Urinary bladder (tissue), 3 donors: ENCODE measurements at regions not wholly inside any gene's neighbourhood (a gene's known extent, or its start where the extent isn't known, plus 50 kb on each side); places are given as distances from the start of the nearest gene placed in this dataset.

Experiments used
- DNase-seq: peaks from one replicate; pipeline ENCODE4 v3.0.0-alpha.2; 2015; ENCODE audit errors: extremely low spot score
- H3K27ac ChIP-seq: one replicate; pipeline ENCODE4 v1.5.1; 2013; ENCODE audit warnings: low read depth, mild to moderate bottlenecking, moderate library complexity
- H3K36me3 ChIP-seq: one replicate; pipeline ENCODE4 v1.6.1; 2013; ENCODE audit warnings: mild to moderate bottlenecking, moderate library complexity; ENCODE audit not compliant: insufficient read depth
- H3K4me1 ChIP-seq: one replicate; pipeline ENCODE4 v1.6.1; 2013; ENCODE audit warnings: mild to moderate bottlenecking, moderate library complexity; ENCODE audit not compliant: insufficient read depth
- H3K4me3 ChIP-seq: one replicate; pipeline ENCODE4 v1.5.1; 2013; ENCODE audit warnings: low read depth, low read length
- WGBS: extraction: QIAGEN DNeasy Blood & Tissue Kit; methylation state at CpG from one replicate; pipeline ENCODE4 v1.1.7; 2013; 5-methylcytosine and 5-hydroxymethylcytosine counted together
- donor health status: healthy with polysubstance abuse.
- donor health status: healthy.

- H3K4me3 ChIP-seq = no peak overlapping the region
- H3K4me1 ChIP-seq = no peaks in the 10 kb centered on the region
- H3K36me3 ChIP-seq = no peaks in the 10 kb centered on the region
- H3K27ac ChIP-seq = no peak overlapping the region
- no peak for DNase-seq
These were observed 206.2 kb upstream of the ADAMTS5 start for GRCh38 chr21:27173053-27173452.

DNA sequence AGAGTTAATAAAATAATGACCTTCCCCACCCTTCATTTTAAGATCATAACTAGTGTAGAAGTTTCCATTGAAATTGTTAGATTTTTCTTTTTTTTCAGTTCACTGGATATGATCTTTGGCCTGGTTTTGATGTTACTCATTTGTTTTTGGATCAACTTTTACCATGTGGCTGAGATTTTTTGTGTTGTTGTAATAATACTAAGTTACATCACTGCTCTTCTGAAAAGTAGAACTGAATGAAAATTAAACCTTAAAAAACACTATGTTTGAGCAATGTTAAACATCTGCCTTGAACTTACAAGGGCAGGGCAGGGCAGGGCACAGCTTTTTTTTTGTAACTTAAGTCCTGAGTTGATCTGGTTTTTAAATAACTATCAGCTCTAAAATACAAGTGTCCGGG, 204.8 kb upstream of the ADAMTS5 start:
- 51% methylated on average over 1 of the region's 1 CpG for WGBS
- no peaks in the 10 kb centered on the region for H3K4me1 ChIP-seq
- no peak overlapping the region for H3K4me3 ChIP-seq
- no peaks in the 10 kb centered on the region for H3K36me3 ChIP-seq
- DNase-seq = no peak
- no peak overlapping the region for H3K27ac ChIP-seq

- Histone ChIP-seq H3K4me3 (no peak overlapping the region), H3K4me1 (no peaks in the 10 kb centered on the region), H3K27ac (no peak overlapping the region), H3K36me3 (no peaks in the 10 kb centered on the region)
- no peak for DNase-seq
- WGBS = 17% methylated on average over 2 of the region's 2 CpGs
These were observed 201.2 kb upstream of the ADAMTS5 start for GRCh38 chr21:27168084-27168483.

DNA sequence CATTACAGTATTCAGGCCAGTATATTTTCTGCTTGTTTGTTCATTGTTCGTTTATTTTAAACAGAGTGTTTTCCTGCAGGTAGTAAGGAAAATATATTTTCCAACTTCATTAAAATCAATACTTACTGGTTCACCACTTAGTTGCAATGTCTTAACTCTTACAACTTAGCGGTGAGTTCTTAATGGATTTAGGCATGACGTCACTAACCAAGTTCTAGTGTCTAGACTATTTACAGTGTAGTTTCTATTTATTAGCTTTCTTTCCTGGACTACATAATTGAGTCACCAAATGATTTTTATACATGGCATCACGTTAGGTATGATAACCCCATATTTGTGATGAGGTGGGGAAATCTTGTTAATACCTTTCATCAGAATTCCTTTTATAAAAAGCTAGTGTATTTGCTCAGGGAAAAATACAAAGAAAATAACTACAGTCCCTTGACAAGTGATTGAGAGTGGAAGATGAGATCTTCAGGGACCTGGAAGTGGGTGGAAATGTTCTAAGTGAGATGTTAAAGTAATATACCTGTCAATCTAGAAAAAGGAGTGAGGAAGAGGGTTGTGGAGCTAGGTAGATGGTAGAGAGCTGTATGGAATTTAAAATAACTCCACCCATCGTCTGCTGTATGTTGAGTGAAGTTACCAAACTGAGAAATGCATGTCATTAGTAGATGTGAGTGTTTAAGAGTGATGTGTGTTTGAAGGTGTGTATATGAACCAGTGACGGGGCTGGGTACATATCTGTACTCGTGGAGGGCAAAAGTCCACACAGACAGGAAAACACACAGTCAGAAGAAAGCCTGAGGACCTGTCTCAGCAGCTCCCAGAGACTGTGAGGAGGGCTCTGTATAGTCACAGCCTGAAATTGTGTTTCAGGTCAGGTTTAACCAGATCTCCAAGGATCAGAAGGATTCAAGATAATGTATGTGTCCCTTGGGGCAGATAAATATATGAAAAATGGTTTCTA, 197.6 kb upstream of the ADAMTS5 start:
- H3K27ac ChIP-seq = no peak overlapping the region
- no peaks in the 10 kb centered on the region for H3K4me1 ChIP-seq
- no peak for DNase-seq
- H3K4me3 ChIP-seq = no peak overlapping the region
- whole genome bisulfite sequencing = 85% methylated on average over 7 of the region's 7 CpGs
- H3K36me3 ChIP-seq = no peaks in the 10 kb centered on the region

DNA sequence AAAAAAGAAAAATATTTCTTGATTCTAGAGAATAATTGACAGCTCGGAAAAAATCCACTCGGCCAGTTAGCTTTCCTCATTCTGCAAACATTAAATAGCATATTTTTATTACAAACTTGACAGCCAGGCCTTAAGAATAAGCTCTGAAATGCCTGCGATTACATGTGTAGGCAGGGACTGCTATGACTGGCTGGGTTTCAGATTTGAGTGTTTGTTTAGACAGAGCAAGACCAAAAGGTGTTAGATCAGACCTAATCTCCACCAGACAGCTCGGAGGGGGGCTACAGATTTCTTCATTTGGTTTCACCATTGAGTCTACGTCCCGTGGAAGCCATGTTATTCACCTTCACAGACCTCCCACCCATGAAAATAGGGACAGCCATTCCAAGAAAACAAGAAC, 192.1 kb upstream of the ADAMTS5 start:
- Histone ChIP-seq H3K4me3 (no peak overlapping the region), H3K4me1 (no peaks in the 10 kb centered on the region), H3K27ac (no peak overlapping the region), H3K36me3 (no peaks in the 10 kb centered on the region)
- WGBS = 51% methylated on average over 6 of the region's 6 CpGs
- DNase-seq = no peak

- 89% methylated on average over 7 of the region's 7 CpGs for WGBS
- no peak overlapping the region for H3K27ac ChIP-seq
- H3K4me1 ChIP-seq = no peaks in the 10 kb centered on the region
- H3K36me3 ChIP-seq = no peaks in the 10 kb centered on the region
- H3K4me3 ChIP-seq = no peak overlapping the region
- DNase-seq = no peak
These were observed 190.2 kb upstream of the ADAMTS5 start for GRCh38 chr21:27157097-27157496.

DNA sequence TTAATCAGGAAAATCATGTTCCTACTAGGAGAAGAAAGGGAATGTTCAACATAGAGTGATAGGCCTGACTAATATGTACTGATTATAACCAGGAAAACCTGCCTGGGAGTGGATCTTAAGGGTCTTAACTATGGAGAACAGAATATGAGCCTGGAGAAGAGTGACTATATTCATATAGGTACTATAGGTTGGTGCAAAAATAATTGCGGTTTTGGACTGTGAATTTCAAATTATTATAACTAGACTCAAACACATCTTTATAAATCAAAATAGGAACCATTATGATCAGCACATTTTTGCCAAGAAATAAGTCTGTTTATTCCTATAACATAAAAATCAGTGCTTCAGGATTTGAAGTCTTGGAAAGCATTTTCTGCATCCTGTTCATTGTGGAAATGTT, 189.8 kb upstream of the ADAMTS5 start:
- Histone ChIP-seq H3K4me3 (no peak overlapping the region), H3K4me1 (no peaks in the 10 kb centered on the region), H3K27ac (no peak overlapping the region), H3K36me3 (no peaks in the 10 kb centered on the region)
- WGBS = 95% methylated on average over 1 of the region's 1 CpG
- no peak for DNase-seq

DNA sequence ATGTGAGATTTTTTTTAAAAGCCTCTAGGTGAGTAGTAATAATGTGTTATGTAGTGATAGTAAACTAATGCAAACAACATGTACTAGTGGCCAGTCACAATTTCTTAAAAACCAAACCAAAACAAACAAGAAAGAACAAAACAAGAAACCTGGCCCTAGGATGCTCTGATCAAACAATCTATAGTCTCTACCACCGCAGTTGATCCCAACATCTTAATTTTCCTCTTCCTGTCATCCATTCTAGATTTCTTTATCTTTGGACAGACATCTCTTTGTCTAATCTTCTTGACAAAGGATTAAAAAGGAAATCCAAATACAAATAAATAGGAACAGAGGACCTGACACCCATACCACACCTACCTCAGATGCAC, 188.2 kb upstream of the ADAMTS5 start:
- no peak overlapping the region for H3K4me3 ChIP-seq
- H3K4me1 ChIP-seq = no peaks in the 10 kb centered on the region
- no peaks in the 10 kb centered on the region for H3K36me3 ChIP-seq
- 94% methylated on average over 1 of the region's 1 CpG for WGBS
- H3K27ac ChIP-seq = no peak overlapping the region
- no peak for DNase-seq

DNA sequence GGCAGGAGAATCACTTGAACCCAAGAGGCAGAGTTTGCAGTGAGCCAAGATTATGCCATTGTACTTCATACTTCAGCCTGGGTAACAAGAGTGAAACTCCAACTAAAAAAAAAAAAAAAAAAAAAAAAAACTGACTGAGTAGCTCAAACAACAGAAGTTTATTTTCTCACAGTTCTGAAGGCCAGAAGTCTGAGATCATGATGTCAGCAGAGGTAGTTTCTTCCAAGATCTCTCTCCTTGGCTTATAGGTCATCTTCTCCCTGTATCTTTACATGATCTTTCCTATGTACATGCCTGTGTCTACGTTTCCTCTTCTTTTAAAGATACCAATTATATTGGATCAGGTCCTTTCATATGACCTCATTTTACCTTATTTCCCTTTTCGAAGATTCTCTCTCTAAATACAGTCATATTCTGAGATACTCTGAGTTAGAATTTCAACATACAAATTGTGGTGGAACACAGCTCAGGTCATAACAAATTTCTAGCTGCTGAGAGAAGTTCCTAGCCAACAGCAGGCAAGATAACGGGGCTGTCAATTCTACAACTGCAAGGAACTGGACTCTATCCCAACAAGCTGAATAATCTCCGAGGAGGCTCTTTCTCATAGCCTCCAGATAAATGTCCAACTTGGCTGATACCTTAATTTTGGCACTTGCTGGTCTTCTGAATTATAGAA, 187.7 kb upstream of the ADAMTS5 start:
- Histone ChIP-seq H3K27ac (no peak overlapping the region), H3K36me3 (no peaks in the 10 kb centered on the region), H3K4me1 (no peaks in the 10 kb centered on the region), H3K4me3 (no peak overlapping the region)
- WGBS = 52% methylated on average over 4 of the region's 4 CpGs
- DNase-seq = no peak

GRCh38 chr21:27152996-27153395, 186.1 kb upstream of the ADAMTS5 start:
- H3K4me1 ChIP-seq = no peaks in the 10 kb centered on the region
- no peaks in the 10 kb centered on the region for H3K36me3 ChIP-seq
- no peak overlapping the region for H3K27ac ChIP-seq
- DNase-seq = no peak
- no peak overlapping the region for H3K4me3 ChIP-seq

GRCh38 chr21:27149034-27149433, 182.1 kb upstream of the ADAMTS5 start:
- H3K27ac ChIP-seq = no peak overlapping the region
- DNase-seq = no peak
- no peak overlapping the region for H3K4me3 ChIP-seq
- 63% methylated on average over 2 of the region's 2 CpGs for WGBS
- H3K36me3 ChIP-seq = no peaks in the 10 kb centered on the region
- H3K4me1 ChIP-seq = no peaks in the 10 kb centered on the region

- Histone ChIP-seq H3K36me3 (no peaks in the 10 kb centered on the region), H3K4me1 (no peaks in the 10 kb centered on the region), H3K4me3 (no peak overlapping the region), H3K27ac (no peak overlapping the region)
- 77% methylated on average over 1 of the region's 1 CpG for WGBS
- DNase-seq = no peak
These were observed 179.4 kb upstream of the ADAMTS5 start for GRCh38 chr21:27146268-27146667.

DNA sequence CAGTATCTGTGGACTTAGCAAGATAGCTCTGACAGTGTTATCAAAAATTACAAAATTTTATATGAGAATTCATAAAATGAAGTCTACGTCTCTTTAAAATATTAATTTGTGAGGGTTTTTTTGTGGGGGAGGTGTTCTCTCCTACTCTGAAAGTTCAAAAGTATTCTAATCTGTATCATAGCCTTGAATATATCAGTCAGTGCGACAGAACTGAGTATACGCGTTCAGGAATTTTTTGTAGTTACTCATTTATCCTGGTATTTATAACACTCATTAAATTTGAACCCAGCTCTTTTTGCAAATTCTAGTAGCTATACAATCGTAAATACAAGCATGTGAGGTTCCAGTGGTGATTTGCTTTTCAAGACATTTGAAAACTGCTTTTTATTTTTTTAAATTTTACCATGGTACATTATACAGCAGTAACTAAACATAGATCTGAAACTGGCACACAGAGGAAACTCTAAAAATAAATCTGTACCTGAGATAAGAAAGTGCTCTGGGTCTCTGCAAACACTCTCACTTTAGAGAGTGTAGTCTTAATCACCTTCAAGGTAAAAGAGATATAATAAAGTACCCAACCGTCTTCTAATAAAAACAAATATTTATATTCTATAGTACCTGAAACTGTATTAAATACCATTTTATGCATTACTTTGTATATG, 178.4 kb upstream of the ADAMTS5 start:
- DNase-seq = no peak
- H3K4me1 ChIP-seq = no peaks in the 10 kb centered on the region
- no peak overlapping the region for H3K27ac ChIP-seq
- H3K4me3 ChIP-seq = no peak overlapping the region
- H3K36me3 ChIP-seq = no peaks in the 10 kb centered on the region
- whole genome bisulfite sequencing = 71% methylated on average over 6 of the region's 6 CpGs

GRCh38 chr21:27143476-27143875, 176.6 kb upstream of the ADAMTS5 start:
- no peaks in the 10 kb centered on the region for H3K36me3 ChIP-seq
- no peak overlapping the region for H3K4me3 ChIP-seq
- H3K27ac ChIP-seq = no peak overlapping the region
- no peak for DNase-seq
- 95% methylated on average over 31 of the region's 31 CpGs for WGBS
- no peaks in the 10 kb centered on the region for H3K4me1 ChIP-seq
